ENCODE measurements at regions not wholly inside any gene's neighbourhood (a gene's known extent, or its start where the extent isn't known, plus 50 kb on each side); places are given as distances from the start of the nearest gene placed in this dataset.

DNA sequence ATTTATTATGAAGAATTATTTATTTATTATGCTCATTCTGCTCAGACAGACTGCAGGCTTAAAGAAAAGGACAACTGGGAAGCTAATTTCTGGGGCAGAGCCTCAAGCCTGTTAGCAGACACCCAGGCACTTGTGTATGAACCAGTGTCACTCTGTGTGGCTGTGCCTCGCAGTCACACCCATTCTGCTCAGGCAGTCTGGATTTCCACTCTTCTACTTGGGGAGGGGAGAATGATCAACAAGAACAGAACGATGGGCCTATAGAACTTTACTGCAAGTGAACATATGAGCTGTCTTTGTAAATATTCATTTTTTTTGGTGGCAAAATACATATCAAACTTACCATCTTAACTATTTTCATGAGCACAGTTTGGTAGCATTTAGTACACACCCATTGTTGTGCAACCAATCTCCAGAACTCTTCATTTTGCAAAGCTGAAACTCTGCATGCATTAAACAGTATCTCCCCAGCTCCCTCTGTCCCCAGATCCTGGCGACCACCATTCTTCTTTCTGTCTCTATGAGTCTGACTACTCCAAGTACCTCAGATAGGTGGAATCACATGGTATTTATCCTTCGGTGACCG, 181.7 kb downstream of the NUFIP1 start:
- Histone ChIP-seq H3K4me3 (no peak overlapping the region), H3K27me3 (ENCODE audit: control insufficient read depth in 2 of 2, insufficient read depth in 2 of 2, low read length in 2 of 2) (no peaks in the 10 kb centered on the region), H4K20me1 (replicated peaks; ENCODE audit: control insufficient read depth, insufficient read depth, low read length) (no peaks in the 10 kb centered on the region), H3K9me3 (replicated peaks; ENCODE audit: control insufficient read depth, insufficient read depth, low read depth, low read length) (no peaks in the 10 kb centered on the region), H2AFZ (ENCODE audit: low read depth, low read length) (no peak overlapping the region), H3K4me1 (replicated peaks in 1 of 2; ENCODE audit: control insufficient read depth in 2 of 2, insufficient read depth in 2 of 2, low read length in 2 of 2) (no peaks in the 10 kb centered on the region), H3K4me2 (ENCODE audit: insufficient read depth, low read length) (no peak overlapping the region), H3K79me2 (ENCODE audit: control insufficient read depth, insufficient read depth, low read length) (no peaks in the 10 kb centered on the region), H3K9ac (ENCODE audit: insufficient read depth in 1 of 2, low read depth in 2 of 2, low read length in 2 of 2) (no peak overlapping the region), H3K36me3 (ENCODE audit: control insufficient read depth, insufficient read depth, low read length) (no peaks in the 10 kb centered on the region), H3K27ac (ENCODE audit: extremely low read depth, low read depth, low read length) (no peak overlapping the region), H3K9me1 (ENCODE audit: control insufficient read depth, insufficient read depth, low read length) (no peaks in the 10 kb centered on the region)
- FAIRE-seq (no peak), DNase-seq (ENCODE audit: extremely low read depth in 1 of 4, low spot score in 3 of 4) (no peak), ATAC-seq (no peak)
- intact Hi-C loops (cut with micrococcal nuclease) = no loop called here
- CTCF ChIA-PET (ENCODE audit: low intra/inter-chr PET ratio) = no interaction called here
- TF ChIP-seq, protein P1, sequence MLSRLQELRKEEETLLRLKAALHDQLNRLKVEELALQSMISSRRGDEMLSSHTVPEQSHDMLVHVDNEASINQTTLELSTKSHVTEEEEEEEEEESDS (CRISPR knock-in tag; IDR thresholded peaks at IDR 0.05) = no peak
- TF ChIP-seq, protein P2, sequence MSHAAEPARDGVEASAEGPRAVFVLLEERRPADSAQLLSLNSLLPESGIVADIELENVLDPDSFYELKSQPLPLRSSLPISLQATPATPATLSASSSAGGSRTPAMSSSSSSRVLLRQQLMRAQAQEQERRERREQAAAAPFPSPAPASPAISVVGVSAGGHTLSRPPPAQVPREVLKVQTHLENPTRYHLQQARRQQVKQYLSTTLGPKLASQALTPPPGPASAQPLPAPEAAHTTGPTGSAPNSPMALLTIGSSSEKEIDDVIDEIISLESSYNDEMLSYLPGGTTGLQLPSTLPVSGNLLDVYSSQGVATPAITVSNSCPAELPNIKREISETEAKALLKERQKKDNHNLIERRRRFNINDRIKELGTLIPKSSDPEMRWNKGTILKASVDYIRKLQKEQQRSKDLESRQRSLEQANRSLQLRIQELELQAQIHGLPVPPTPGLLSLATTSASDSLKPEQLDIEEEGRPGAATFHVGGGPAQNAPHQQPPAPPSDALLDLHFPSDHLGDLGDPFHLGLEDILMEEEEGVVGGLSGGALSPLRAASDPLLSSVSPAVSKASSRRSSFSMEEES (CRISPR knock-in tag; IDR thresholded peaks at IDR 0.05) = no peak
- TF ChIP-seq CHD4 (IDR thresholded peaks at IDR 0.05; ENCODE audit: insufficient read depth, insufficient replicate concordance, low read depth, low read length, poor library complexity, severe bottlenecking) = no peak
- no peak for TF ChIP-seq RBM34 (IDR thresholded peaks at IDR 0.05; ENCODE audit: borderline replicate concordance, insufficient read depth, low read length)
- TF ChIP-seq, protein P3, sequence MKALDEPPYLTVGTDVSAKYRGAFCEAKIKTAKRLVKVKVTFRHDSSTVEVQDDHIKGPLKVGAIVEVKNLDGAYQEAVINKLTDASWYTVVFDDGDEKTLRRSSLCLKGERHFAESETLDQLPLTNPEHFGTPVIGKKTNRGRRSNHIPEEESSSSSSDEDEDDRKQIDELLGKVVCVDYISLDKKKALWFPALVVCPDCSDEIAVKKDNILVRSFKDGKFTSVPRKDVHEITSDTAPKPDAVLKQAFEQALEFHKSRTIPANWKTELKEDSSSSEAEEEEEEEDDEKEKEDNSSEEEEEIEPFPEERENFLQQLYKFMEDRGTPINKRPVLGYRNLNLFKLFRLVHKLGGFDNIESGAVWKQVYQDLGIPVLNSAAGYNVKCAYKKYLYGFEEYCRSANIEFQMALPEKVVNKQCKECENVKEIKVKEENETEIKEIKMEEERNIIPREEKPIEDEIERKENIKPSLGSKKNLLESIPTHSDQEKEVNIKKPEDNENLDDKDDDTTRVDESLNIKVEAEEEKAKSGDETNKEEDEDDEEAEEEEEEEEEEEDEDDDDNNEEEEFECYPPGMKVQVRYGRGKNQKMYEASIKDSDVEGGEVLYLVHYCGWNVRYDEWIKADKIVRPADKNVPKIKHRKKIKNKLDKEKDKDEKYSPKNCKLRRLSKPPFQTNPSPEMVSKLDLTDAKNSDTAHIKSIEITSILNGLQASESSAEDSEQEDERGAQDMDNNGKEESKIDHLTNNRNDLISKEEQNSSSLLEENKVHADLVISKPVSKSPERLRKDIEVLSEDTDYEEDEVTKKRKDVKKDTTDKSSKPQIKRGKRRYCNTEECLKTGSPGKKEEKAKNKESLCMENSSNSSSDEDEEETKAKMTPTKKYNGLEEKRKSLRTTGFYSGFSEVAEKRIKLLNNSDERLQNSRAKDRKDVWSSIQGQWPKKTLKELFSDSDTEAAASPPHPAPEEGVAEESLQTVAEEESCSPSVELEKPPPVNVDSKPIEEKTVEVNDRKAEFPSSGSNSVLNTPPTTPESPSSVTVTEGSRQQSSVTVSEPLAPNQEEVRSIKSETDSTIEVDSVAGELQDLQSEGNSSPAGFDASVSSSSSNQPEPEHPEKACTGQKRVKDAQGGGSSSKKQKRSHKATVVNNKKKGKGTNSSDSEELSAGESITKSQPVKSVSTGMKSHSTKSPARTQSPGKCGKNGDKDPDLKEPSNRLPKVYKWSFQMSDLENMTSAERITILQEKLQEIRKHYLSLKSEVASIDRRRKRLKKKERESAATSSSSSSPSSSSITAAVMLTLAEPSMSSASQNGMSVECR (CRISPR knock-in tag; IDR thresholded peaks at IDR 0.05) = no peak
- TF ChIP-seq ZNF274 (IDR thresholded peaks at IDR 0.05; ENCODE audit: borderline replicate concordance, low read depth, low read length) = no peak
- TF ChIP-seq, protein P4, sequence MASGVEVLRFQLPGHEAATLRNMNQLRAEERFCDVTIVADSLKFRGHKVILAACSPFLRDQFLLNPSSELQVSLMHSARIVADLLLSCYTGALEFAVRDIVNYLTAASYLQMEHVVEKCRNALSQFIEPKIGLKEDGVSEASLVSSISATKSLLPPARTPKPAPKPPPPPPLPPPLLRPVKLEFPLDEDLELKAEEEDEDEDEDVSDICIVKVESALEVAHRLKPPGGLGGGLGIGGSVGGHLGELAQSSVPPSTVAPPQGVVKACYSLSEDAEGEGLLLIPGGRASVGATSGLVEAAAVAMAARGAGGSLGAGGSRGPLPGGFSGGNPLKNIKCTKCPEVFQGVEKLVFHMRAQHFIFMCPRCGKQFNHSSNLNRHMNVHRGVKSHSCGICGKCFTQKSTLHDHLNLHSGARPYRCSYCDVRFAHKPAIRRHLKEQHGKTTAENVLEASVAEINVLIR (CRISPR knock-in tag; IDR thresholded peaks at IDR 0.05) = no peak
- no peak for TF ChIP-seq POLR2B (IDR thresholded peaks at IDR 0.05; ENCODE audit: low read depth, partially characterized antibody)
- no peak for TF ChIP-seq CHD2 (IDR thresholded peaks at IDR 0.05; ENCODE audit: low read depth, low read length)
- no peak for TF ChIP-seq ZNF146 (CRISPR knock-in tag; IDR thresholded peaks at IDR 0.05; ENCODE audit: unreplicated experiment)
- no peak for TF ChIP-seq NELFE (IDR thresholded peaks at IDR 0.05; ENCODE audit: insufficient read depth, insufficient read length)
- in situ Hi-C loops (cut with MboI) = no loop called here
- WGBS (ENCODE audit: insufficient coverage, low coverage, missing lambda C conversion rate) = 3% methylated on average over 5 of the region's 5 CpGs
- no TSS peak for BruUV-seq (replicated peaks)
- POLR2A ChIA-PET = no interaction called here
